Keratinocyte (primary cell): ENCODE measurements at regions not wholly inside any gene's neighbourhood (a gene's known extent, or its start where the extent isn't known, plus 50 kb on each side); places are given as distances from the start of the nearest gene placed in this dataset.

Experiments used
- CTCF ChIP-seq, 3 experiments: IDR thresholded peaks in 1 of 3; conservative IDR thresholded peaks in 1 of 3; optimal IDR thresholded peaks in 1 of 3; 2 replicates in 2 of 3; 3 replicates in 1 of 3; pipeline versions ENCODE3 to v1.5.1; 2011; ENCODE audit warnings: low read length in 3 of 3, mild to moderate bottlenecking in 3 of 3, moderate library complexity in 2 of 3, control low read depth in 1 of 3, inconsistent platforms in 1 of 3; ENCODE audit not compliant: insufficient read depth in 2 of 3; ENCODE audit errors: extremely low read depth in 1 of 3
- EZH2 ChIP-seq: IDR thresholded peaks from one replicate; pipeline ENCODE4 v1.6.1; 2012; ENCODE audit warnings: inconsistent platforms, mild to moderate bottlenecking, low read length, moderate library complexity

GRCh38 chr13:44302940-44303575 is 70.6 kb upstream of the SERP2 start:
- no peak for TF ChIP-seq CTCF (optimal IDR thresholded peaks at IDR 0.05 in 1 of 3, IDR thresholded peaks at IDR 0.05 in 1 of 3, conservative IDR thresholded peaks at IDR 0.05 in 1 of 3; ENCODE audit: extremely low read depth in 1 of 3, insufficient read depth in 2 of 3, low read length in 3 of 3)
- no peak for TF ChIP-seq EZH2
